ENCODE measurements at regions not wholly inside any gene's neighbourhood (a gene's known extent, or its start where the extent isn't known, plus 50 kb on each side); places are given as distances from the start of the nearest gene placed in this dataset.

GRCh38 chr10:84846658-84847316 lies 518.4 kb downstream of the CCSER2 start:
- Histone ChIP-seq H3K9ac (ENCODE audit: low read length) (no peak overlapping the region), H3K27ac (ENCODE audit: low read depth, low read length) (no peak overlapping the region)

GRCh38 chr10:84848967-84849366 lies 520.6 kb downstream of the CCSER2 start:
- no peak overlapping the region for H3K27ac ChIP-seq (ENCODE audit: low read depth, low read length)
- no peaks in the 10 kb centered on the region for H3K9me3 ChIP-seq (ENCODE audit: insufficient read depth, low read length)
- no peaks in the 10 kb centered on the region for H3K36me3 ChIP-seq (ENCODE audit: low read length)
- no peaks in the 10 kb centered on the region for H4K20me1 ChIP-seq (ENCODE audit: low read depth, low read length)
- no peak overlapping the region for H3K4me2 ChIP-seq (ENCODE audit: low read depth, low read length, poor library complexity, severe bottlenecking)
- TF ChIP-seq CTCF (IDR thresholded peaks at IDR 0.05; ENCODE audit: insufficient read depth, low read length, poor library complexity, severe bottlenecking) (no peak), EZH2phosphoT487 (conservative IDR thresholded peaks at IDR 0.05; ENCODE audit: low read length) (no peak)
- H3K9ac ChIP-seq (ENCODE audit: low read length), result no peak overlapping the region
- H3F3A ChIP-seq (ENCODE audit: insufficient read depth), result no peaks in the 10 kb centered on the region
- no peak overlapping the region for H3K4me3 ChIP-seq (ENCODE audit: insufficient read depth, low read length, poor library complexity, severe bottlenecking)
- H3K27me3 ChIP-seq (ENCODE audit: low read length), result no peaks in the 10 kb centered on the region
- H3K79me2 ChIP-seq (ENCODE audit: insufficient read depth, low read length), result no peaks in the 10 kb centered on the region
- H2AFZ ChIP-seq (ENCODE audit: low read depth, low read length, severe bottlenecking), result no peak overlapping the region
- no peaks in the 10 kb centered on the region for H3K9me2 ChIP-seq (replicated peaks; ENCODE audit: insufficient read depth, low read length)

More at GRCh38 chr10:84846658-84847316, 518.4 kb downstream of the CCSER2 start:
- no peaks in the 10 kb centered on the region for H3K27me3 ChIP-seq (ENCODE audit: low read length)
- TF ChIP-seq EZH2phosphoT487 (conservative IDR thresholded peaks at IDR 0.05; ENCODE audit: low read length) (no peak), CTCF (IDR thresholded peaks at IDR 0.05; ENCODE audit: insufficient read depth, low read length, poor library complexity, severe bottlenecking) (no peak)
- no peaks in the 10 kb centered on the region for H4K20me1 ChIP-seq (ENCODE audit: low read depth, low read length)
- no peaks in the 10 kb centered on the region for H3F3A ChIP-seq (ENCODE audit: insufficient read depth)
- no peak overlapping the region for H2AFZ ChIP-seq (ENCODE audit: low read depth, low read length, severe bottlenecking)
- H3K36me3 ChIP-seq (ENCODE audit: low read length), result no peaks in the 10 kb centered on the region
- no peaks in the 10 kb centered on the region for H3K9me3 ChIP-seq (ENCODE audit: insufficient read depth, low read length)
- H3K4me2 ChIP-seq (ENCODE audit: low read depth, low read length, poor library complexity, severe bottlenecking), result no peak overlapping the region
- no peaks in the 10 kb centered on the region for H3K79me2 ChIP-seq (ENCODE audit: insufficient read depth, low read length)
- H3K4me3 ChIP-seq (ENCODE audit: insufficient read depth, low read length, poor library complexity, severe bottlenecking), result no peak overlapping the region
- no peaks in the 10 kb centered on the region for H3K9me2 ChIP-seq (replicated peaks; ENCODE audit: insufficient read depth, low read length)

GRCh38 chr10:84850826-84851225 lies 522.4 kb downstream of the CCSER2 start:
- H3K27ac ChIP-seq (ENCODE audit: low read depth, low read length), result no peak overlapping the region
- H3K36me3 ChIP-seq (ENCODE audit: low read length), result no peaks in the 10 kb centered on the region
- H3K9ac ChIP-seq (ENCODE audit: low read length), result no peak overlapping the region
- no peak overlapping the region for H3K4me2 ChIP-seq (ENCODE audit: low read depth, low read length, poor library complexity, severe bottlenecking)
- no peak overlapping the region for H2AFZ ChIP-seq (ENCODE audit: low read depth, low read length, severe bottlenecking)
- H3F3A ChIP-seq (ENCODE audit: insufficient read depth), result no peaks in the 10 kb centered on the region
- no peaks in the 10 kb centered on the region for H3K27me3 ChIP-seq (ENCODE audit: low read length)
- H3K4me3 ChIP-seq (ENCODE audit: insufficient read depth, low read length, poor library complexity, severe bottlenecking), result no peak overlapping the region
- H3K79me2 ChIP-seq (ENCODE audit: insufficient read depth, low read length), result no peaks in the 10 kb centered on the region
- H4K20me1 ChIP-seq (ENCODE audit: low read depth, low read length), result no peaks in the 10 kb centered on the region
- H3K9me2 ChIP-seq (replicated peaks; ENCODE audit: insufficient read depth, low read length), result no peaks in the 10 kb centered on the region
- no peaks in the 10 kb centered on the region for H3K9me3 ChIP-seq (ENCODE audit: insufficient read depth, low read length)
- TF ChIP-seq CTCF (IDR thresholded peaks at IDR 0.05; ENCODE audit: insufficient read depth, low read length, poor library complexity, severe bottlenecking) (no peak), EZH2phosphoT487 (conservative IDR thresholded peaks at IDR 0.05; ENCODE audit: low read length) (no peak)
